OCI-LY3 (cell line): ENCODE measurements at regions not wholly inside any gene's neighbourhood (a gene's known extent, or its start where the extent isn't known, plus 50 kb on each side); places are given as distances from the start of the nearest gene placed in this dataset.

Experiments used
- H2AFZ ChIP-seq: fragments of 200-600, 300-600 bp; shearing (Covaris generic); 2 replicates; pipeline ENCODE4 v1.6.0; 2014; ENCODE audit warnings: antibody characterized with exemption, low read depth, low read length
- H3K27ac ChIP-seq: fragments of 200-600, 300-600 bp; sonication (generic); 2 replicates; pipeline ENCODE4 v1.5.1; 2014; ENCODE audit warnings: mild to moderate bottlenecking, low read length, moderate library complexity, mixed read lengths
- H3K27me3 ChIP-seq: fragments of 200-600, 300-600 bp; sonication (generic); 2 replicates; pipeline ENCODE4 v1.6.1; 2014; ENCODE audit warnings: low read depth, low read length, mixed read lengths
- H3K36me3 ChIP-seq: fragments of 200-600, 300-600 bp; sonication (generic); replicated peaks from 2 replicates; pipeline ENCODE3; 2014; ENCODE audit warnings: low read depth, low read length, mixed read lengths
- H3K4me1 ChIP-seq: fragments of 300-600, 200-600 bp; sonication (generic); 2 replicates; pipeline ENCODE4 v1.6.1; 2014; ENCODE audit warnings: low read length, mixed read lengths
- H3K4me2 ChIP-seq: fragments of 200-600, 300-600 bp; sonication (generic); 2 replicates; pipeline ENCODE4 v1.6.1; 2014; ENCODE audit warnings: low read length, mixed read lengths
- H3K4me3 ChIP-seq: fragments of 300-600, 200-600 bp; sonication (generic); 2 replicates; pipeline ENCODE4 v1.5.1; 2014; ENCODE audit warnings: antibody characterized with exemption, mild to moderate bottlenecking, low read length, moderate library complexity
- H3K79me2 ChIP-seq: fragments of 300-600, 200-600 bp; shearing (Covaris generic); 2 replicates; pipeline ENCODE4 v1.6.1; 2014; ENCODE audit warnings: mild to moderate bottlenecking, low read length, mixed read lengths
- H3K9ac ChIP-seq: fragments of 300-600, 200-600 bp; shearing (Covaris generic); 2 replicates; pipeline ENCODE4 v1.6.0; 2014; ENCODE audit warnings: mild to moderate bottlenecking, low read length, moderate library complexity
- H3K9me3 ChIP-seq: fragments of 200-600, 300-600 bp; shearing (Covaris generic); 2 replicates; pipeline ENCODE4 v1.6.1; 2014; ENCODE audit warnings: low read length, mixed read lengths; ENCODE audit not compliant: insufficient read depth
- H4K20me1 ChIP-seq: fragments of 200-600, 300-600 bp; sonication (generic); 2 replicates; pipeline ENCODE4 v1.6.1; 2016; ENCODE audit warnings: low read length, mixed read lengths; ENCODE audit not compliant: insufficient read depth
- EZH2phosphoT487 ChIP-seq: fragments of 200-600 bp; shearing (Covaris generic); IDR thresholded peaks from 2 replicates; pipeline ENCODE4 v1.6.1; 2018; ENCODE audit warnings: antibody characterized with exemption, mixed run types, low read depth
- TF ChIP-seq, protein P1 (sequence below): fragments of 200-600, 300-600 bp; sonication (generic); IDR thresholded peaks from 2 replicates; pipeline ENCODE4 v1.5.1; 2014; ENCODE audit warnings: antibody characterized with exemption, low read length, low read depth

DNA sequence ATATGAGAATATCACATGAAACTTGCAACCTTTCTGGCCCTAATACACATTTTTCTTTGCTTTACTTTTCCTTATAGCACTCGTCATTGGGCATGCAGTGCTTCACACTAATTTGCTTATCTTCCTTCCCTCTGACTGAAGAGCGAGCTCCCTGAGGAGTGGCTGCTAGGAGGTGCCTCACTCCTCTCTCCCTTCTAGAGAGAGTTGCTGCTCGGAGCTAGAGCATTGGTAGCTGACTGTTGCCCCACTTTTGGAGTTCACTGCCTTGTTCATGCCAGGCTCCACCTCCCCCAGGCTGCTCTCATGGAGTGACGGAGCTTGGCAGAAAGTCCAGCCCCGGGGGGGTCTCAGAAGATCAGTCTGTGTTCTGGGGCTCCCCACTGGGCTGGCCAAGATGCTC, 413.2 kb downstream of the MED10 start:
- Histone ChIP-seq H3K36me3 (no peaks in the 10 kb centered on the region), H2AFZ (no peak overlapping the region), H4K20me1 (no peaks in the 10 kb centered on the region), H3K79me2 (no peaks in the 10 kb centered on the region), H3K27ac (no peak overlapping the region), H3K27me3 (no peaks in the 10 kb centered on the region), H3K4me2 (no peak overlapping the region), H3K4me3 (no peak overlapping the region), H3K4me1 (no peaks in the 10 kb centered on the region), H3K9me3 (no peaks in the 10 kb centered on the region), H3K9ac (no peak overlapping the region)
- TF ChIP-seq EZH2phosphoT487: no peak

GRCh38 chr5:5964347-5964746, 414.0 kb downstream of the MED10 start:
- TF ChIP-seq, protein P1, sequence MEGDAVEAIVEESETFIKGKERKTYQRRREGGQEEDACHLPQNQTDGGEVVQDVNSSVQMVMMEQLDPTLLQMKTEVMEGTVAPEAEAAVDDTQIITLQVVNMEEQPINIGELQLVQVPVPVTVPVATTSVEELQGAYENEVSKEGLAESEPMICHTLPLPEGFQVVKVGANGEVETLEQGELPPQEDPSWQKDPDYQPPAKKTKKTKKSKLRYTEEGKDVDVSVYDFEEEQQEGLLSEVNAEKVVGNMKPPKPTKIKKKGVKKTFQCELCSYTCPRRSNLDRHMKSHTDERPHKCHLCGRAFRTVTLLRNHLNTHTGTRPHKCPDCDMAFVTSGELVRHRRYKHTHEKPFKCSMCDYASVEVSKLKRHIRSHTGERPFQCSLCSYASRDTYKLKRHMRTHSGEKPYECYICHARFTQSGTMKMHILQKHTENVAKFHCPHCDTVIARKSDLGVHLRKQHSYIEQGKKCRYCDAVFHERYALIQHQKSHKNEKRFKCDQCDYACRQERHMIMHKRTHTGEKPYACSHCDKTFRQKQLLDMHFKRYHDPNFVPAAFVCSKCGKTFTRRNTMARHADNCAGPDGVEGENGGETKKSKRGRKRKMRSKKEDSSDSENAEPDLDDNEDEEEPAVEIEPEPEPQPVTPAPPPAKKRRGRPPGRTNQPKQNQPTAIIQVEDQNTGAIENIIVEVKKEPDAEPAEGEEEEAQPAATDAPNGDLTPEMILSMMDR: no peak
- no peak for TF ChIP-seq EZH2phosphoT487
- Histone ChIP-seq H4K20me1 (no peaks in the 10 kb centered on the region), H3K4me2 (no peak overlapping the region), H3K27me3 (no peaks in the 10 kb centered on the region), H3K27ac (no peak overlapping the region), H3K4me3 (no peak overlapping the region), H3K36me3 (no peaks in the 10 kb centered on the region), H3K79me2 (no peaks in the 10 kb centered on the region), H3K9me3 (no peaks in the 10 kb centered on the region), H3K4me1 (no peaks in the 10 kb centered on the region), H2AFZ (no peak overlapping the region), H3K9ac (no peak overlapping the region)

DNA sequence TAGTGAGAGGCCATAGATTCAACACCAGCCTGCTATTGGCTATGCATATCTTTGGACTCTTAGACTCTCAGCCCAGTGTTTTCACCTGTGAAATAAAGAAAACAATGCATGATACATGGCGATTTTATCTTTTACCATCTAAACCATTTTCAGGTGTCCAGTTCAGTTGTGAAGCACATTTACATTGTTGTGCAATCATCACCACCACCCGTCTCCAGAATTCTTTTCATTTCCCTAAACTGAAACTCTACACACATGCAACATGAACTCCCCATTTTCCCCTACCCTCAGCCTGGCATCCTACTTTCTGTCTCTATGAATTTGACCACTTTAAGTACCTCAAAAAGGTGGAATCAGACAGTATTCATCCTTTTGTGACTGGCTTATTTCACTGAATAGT, 420.6 kb downstream of the MED10 start:
- Histone ChIP-seq H3K4me2 (no peak overlapping the region), H4K20me1 (no peaks in the 10 kb centered on the region), H3K27ac (no peak overlapping the region), H3K9me3 (no peaks in the 10 kb centered on the region), H3K4me3 (no peak overlapping the region), H3K9ac (no peak overlapping the region), H2AFZ (no peak overlapping the region), H3K4me1 (no peaks in the 10 kb centered on the region), H3K79me2 (no peaks in the 10 kb centered on the region), H3K27me3 (no peaks in the 10 kb centered on the region), H3K36me3 (no peaks in the 10 kb centered on the region)
- TF ChIP-seq EZH2phosphoT487: no peak
- TF ChIP-seq, protein P1: no peak

DNA sequence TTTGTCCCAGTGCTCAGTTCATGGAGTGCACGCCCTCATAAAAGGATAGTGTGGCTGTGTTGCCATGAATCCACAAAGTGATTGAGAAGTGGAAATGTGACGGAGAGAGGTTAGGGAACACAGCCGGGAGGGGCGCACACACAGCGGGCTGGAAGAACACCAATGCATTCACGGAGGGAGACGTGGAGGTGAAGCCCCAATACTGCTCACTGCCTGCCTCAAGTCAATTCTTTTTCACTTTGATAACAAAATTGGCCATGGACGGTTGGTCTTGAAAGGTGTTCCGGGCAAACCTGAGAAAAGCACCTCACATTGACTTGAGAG, 424.1 kb downstream of the MED10 start:
- Histone ChIP-seq H2AFZ (no peak overlapping the region), H3K9ac (no peak overlapping the region), H3K4me1 (no peaks in the 10 kb centered on the region), H3K27me3 (no peaks in the 10 kb centered on the region), H3K4me2 (no peak overlapping the region), H4K20me1 (no peaks in the 10 kb centered on the region), H3K79me2 (no peaks in the 10 kb centered on the region), H3K36me3 (no peaks in the 10 kb centered on the region), H3K4me3 (no peak overlapping the region), H3K27ac (no peak overlapping the region), H3K9me3 (no peaks in the 10 kb centered on the region)
- TF ChIP-seq EZH2phosphoT487: no peak
- TF ChIP-seq, protein P1: no peak
